Endothelial cell of umbilical vein (primary cell): ENCODE measurements at regions not wholly inside any gene's neighbourhood (a gene's known extent, or its start where the extent isn't known, plus 50 kb on each side); places are given as distances from the start of the nearest gene placed in this dataset.

Experiments used
- POLR2A ChIP-seq: IDR thresholded peaks from 2 replicates; pipeline ENCODE4 v1.6.1; 2012; ENCODE audit warnings: low read depth, mild to moderate bottlenecking, control low read depth, low read length
- POLR2AphosphoS5 ChIP-seq: IDR thresholded peaks from 2 replicates; pipeline ENCODE4 v1.6.1; 2012; ENCODE audit warnings: low read depth, mild to moderate bottlenecking, control low read depth, low read length, moderate library complexity; ENCODE audit not compliant: insufficient read depth

DNA sequence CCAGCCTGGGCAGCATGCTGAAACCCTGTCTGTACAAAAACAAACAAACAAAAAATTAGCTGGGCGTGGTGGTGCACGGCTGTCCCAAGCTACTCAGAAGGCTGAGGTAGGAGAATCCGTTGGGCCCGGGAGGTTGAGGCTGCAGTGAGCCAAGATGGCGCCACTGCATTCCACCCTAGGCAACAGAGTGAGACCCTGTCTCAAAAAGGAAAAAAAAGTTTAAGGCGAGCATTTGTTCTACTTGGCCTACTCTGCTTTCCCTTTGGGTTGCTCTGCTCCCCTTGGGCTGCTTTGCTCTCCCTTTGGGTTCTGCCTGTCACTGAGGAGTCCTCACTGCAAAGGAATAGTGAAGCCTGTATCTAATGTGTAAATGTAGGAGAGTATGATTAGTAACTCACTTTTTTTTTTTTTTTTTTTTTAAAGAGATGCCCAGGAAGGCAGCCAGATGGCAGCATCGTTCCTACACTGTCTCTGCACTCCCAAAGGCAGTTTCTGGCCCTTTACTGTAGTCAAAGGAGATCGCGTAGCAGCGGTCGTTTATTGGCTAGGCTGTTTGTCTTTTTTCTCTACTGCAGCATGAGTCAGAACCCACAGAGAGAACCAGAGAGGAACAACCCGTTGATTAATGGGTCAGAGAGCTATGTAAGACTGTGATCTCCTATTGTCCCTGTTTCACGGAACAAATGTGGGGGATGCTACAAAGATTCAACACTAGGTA lies 118.3 kb upstream of the CWC22 start:
- no peak for TF ChIP-seq POLR2A
- no peak for TF ChIP-seq POLR2AphosphoS5
